22Rv1 (cell line): ENCODE measurements at regions not wholly inside any gene's neighbourhood (a gene's known extent, or its start where the extent isn't known, plus 50 kb on each side); places are given as distances from the start of the nearest gene placed in this dataset.

Experiments
- H3K27ac ChIP-seq: fragments of 450-650 bp; 2 replicates; pipeline ENCODE4 v1.5.1; 2017
- CTCF ChIP-seq: fragments of 450-650 bp; IDR thresholded peaks from 2 replicates; pipeline ENCODE4 v1.5.1; 2017; ENCODE audit warnings: mild to moderate bottlenecking
- ZFX ChIP-seq: fragments of 450-650 bp; IDR thresholded peaks from 2 replicates; pipeline ENCODE4 v1.6.1; 2017; ENCODE audit warnings: antibody characterized with exemption, borderline replicate concordance

- no peak overlapping the region for H3K27ac ChIP-seq
These were observed 349.2 kb upstream of the ADAMTSL1 start for GRCh38 chr9:18124760-18125159.

GRCh38 chr9:18126831-18127498, 347.0 kb upstream of the ADAMTSL1 start:
- no peak for TF ChIP-seq CTCF
- TF ChIP-seq ZFX = no peak
- no peak overlapping the region for H3K27ac ChIP-seq

More at GRCh38 chr9:18124760-18125159, 349.2 kb upstream of the ADAMTSL1 start:
- TF ChIP-seq ZFX = no peak
- no peak for TF ChIP-seq CTCF

GRCh38 chr9:18127499-18127875, 346.5 kb upstream of the ADAMTSL1 start:
- H3K27ac ChIP-seq = no peak overlapping the region
- TF ChIP-seq ZFX = no peak
- no peak for TF ChIP-seq CTCF

- no peak for TF ChIP-seq CTCF
- TF ChIP-seq ZFX = no peak
- no peak overlapping the region for H3K27ac ChIP-seq
These were observed 344.1 kb upstream of the ADAMTSL1 start for GRCh38 chr9:18129809-18130334.

GRCh38 chr9:18136354-18136994, 337.5 kb upstream of the ADAMTSL1 start:
- no peak for TF ChIP-seq CTCF
- no peak for TF ChIP-seq ZFX
- no peak overlapping the region for H3K27ac ChIP-seq

- no peak overlapping the region for H3K27ac ChIP-seq
- TF ChIP-seq CTCF = no peak
- no peak for TF ChIP-seq ZFX
These were observed 336.1 kb upstream of the ADAMTSL1 start for GRCh38 chr9:18137815-18138214.

GRCh38 chr9:18138656-18139055, 335.3 kb upstream of the ADAMTSL1 start:
- TF ChIP-seq CTCF (no peak), ZFX (no peak)
- H3K27ac ChIP-seq = no peak overlapping the region
